ENCODE measurements at regions not wholly inside any gene's neighbourhood (a gene's known extent, or its start where the extent isn't known, plus 50 kb on each side); places are given as distances from the start of the nearest gene placed in this dataset.

- Histone ChIP-seq H3K27me3 (ENCODE audit: insufficient read depth, low read length) (no peaks in the 10 kb centered on the region), H3K9ac (ENCODE audit: low read depth, low read length) (no peak overlapping the region), H3K4me1 (ENCODE audit: insufficient read depth, low read length) (no peaks in the 10 kb centered on the region), H3K4me3 (ENCODE audit: low read length) (no peak overlapping the region), H3K9me3 (ENCODE audit: insufficient read depth, low read depth, low read length) (no peaks in the 10 kb centered on the region), H3K27ac (ENCODE audit: low read length) (no peak overlapping the region), H3K36me3 (ENCODE audit: insufficient read depth, low read depth, low read length) (no peaks in the 10 kb centered on the region)
Measured at GRCh38 chr4:96103086-96103485, 263.2 kb downstream of the PDHA2 start.

GRCh38 chr4:96108146-96108545 lies 268.3 kb downstream of the PDHA2 start:
- H3K9ac ChIP-seq (ENCODE audit: low read depth, low read length), result no peak overlapping the region

GRCh38 chr4:96112631-96113030 lies 272.7 kb downstream of the PDHA2 start:
- no peaks in the 10 kb centered on the region for H3K4me1 ChIP-seq (ENCODE audit: insufficient read depth, low read length)
- H3K27ac ChIP-seq (ENCODE audit: low read length), result no peak overlapping the region
- no peak overlapping the region for H3K9ac ChIP-seq (ENCODE audit: low read depth, low read length)
- no peaks in the 10 kb centered on the region for H3K36me3 ChIP-seq (ENCODE audit: insufficient read depth, low read depth, low read length)
- H3K27me3 ChIP-seq (ENCODE audit: insufficient read depth, low read length), result no peaks in the 10 kb centered on the region
- H3K4me3 ChIP-seq (ENCODE audit: low read length), result no peak overlapping the region
- no peaks in the 10 kb centered on the region for H3K9me3 ChIP-seq (ENCODE audit: insufficient read depth, low read depth, low read length)

More at GRCh38 chr4:96108146-96108545, 268.3 kb downstream of the PDHA2 start:
- Histone ChIP-seq H3K9me3 (ENCODE audit: insufficient read depth, low read depth, low read length) (no peaks in the 10 kb centered on the region), H3K4me3 (ENCODE audit: low read length) (no peak overlapping the region), H3K27me3 (ENCODE audit: insufficient read depth, low read length) (no peaks in the 10 kb centered on the region), H3K4me1 (ENCODE audit: insufficient read depth, low read length) (no peaks in the 10 kb centered on the region), H3K27ac (ENCODE audit: low read length) (no peak overlapping the region), H3K36me3 (ENCODE audit: insufficient read depth, low read depth, low read length) (no peaks in the 10 kb centered on the region)

- Histone ChIP-seq H3K36me3 (ENCODE audit: insufficient read depth, low read depth, low read length) (no peaks in the 10 kb centered on the region), H3K27me3 (ENCODE audit: insufficient read depth, low read length) (no peaks in the 10 kb centered on the region), H3K4me1 (ENCODE audit: insufficient read depth, low read length) (no peaks in the 10 kb centered on the region), H3K9me3 (ENCODE audit: insufficient read depth, low read depth, low read length) (no peaks in the 10 kb centered on the region), H3K4me3 (ENCODE audit: low read length) (no peak overlapping the region), H3K27ac (ENCODE audit: low read length) (no peak overlapping the region), H3K9ac (ENCODE audit: low read depth, low read length) (no peak overlapping the region)
Measured at GRCh38 chr4:96120206-96120605, 280.3 kb downstream of the PDHA2 start.

- no peaks in the 10 kb centered on the region for H3K27me3 ChIP-seq (ENCODE audit: insufficient read depth, low read length)
- H3K36me3 ChIP-seq (ENCODE audit: insufficient read depth, low read depth, low read length), result no peaks in the 10 kb centered on the region
- no peak overlapping the region for H3K4me3 ChIP-seq (ENCODE audit: low read length)
- no peak overlapping the region for H3K27ac ChIP-seq (ENCODE audit: low read length)
- H3K9ac ChIP-seq (ENCODE audit: low read depth, low read length), result no peak overlapping the region
- H3K4me1 ChIP-seq (ENCODE audit: insufficient read depth, low read length), result no peaks in the 10 kb centered on the region
- no peaks in the 10 kb centered on the region for H3K9me3 ChIP-seq (ENCODE audit: insufficient read depth, low read depth, low read length)
Measured at GRCh38 chr4:96126227-96126626, 286.3 kb downstream of the PDHA2 start.

GRCh38 chr4:96131186-96131585 lies 291.3 kb downstream of the PDHA2 start:
- no peaks in the 10 kb centered on the region for H3K9me3 ChIP-seq (ENCODE audit: insufficient read depth, low read depth, low read length)
- no peak overlapping the region for H3K27ac ChIP-seq (ENCODE audit: low read length)
- no peak overlapping the region for H3K9ac ChIP-seq (ENCODE audit: low read depth, low read length)
- H3K4me1 ChIP-seq (ENCODE audit: insufficient read depth, low read length), result no peaks in the 10 kb centered on the region
- H3K4me3 ChIP-seq (ENCODE audit: low read length), result no peak overlapping the region
- H3K27me3 ChIP-seq (ENCODE audit: insufficient read depth, low read length), result no peaks in the 10 kb centered on the region
- no peaks in the 10 kb centered on the region for H3K36me3 ChIP-seq (ENCODE audit: insufficient read depth, low read depth, low read length)

- Histone ChIP-seq H3K27me3 (ENCODE audit: insufficient read depth, low read length) (no peaks in the 10 kb centered on the region), H3K27ac (ENCODE audit: low read length) (no peak overlapping the region), H3K4me1 (ENCODE audit: insufficient read depth, low read length) (no peaks in the 10 kb centered on the region), H3K9me3 (ENCODE audit: insufficient read depth, low read depth, low read length) (no peaks in the 10 kb centered on the region), H3K9ac (ENCODE audit: low read depth, low read length) (no peak overlapping the region), H3K36me3 (ENCODE audit: insufficient read depth, low read depth, low read length) (no peaks in the 10 kb centered on the region), H3K4me3 (ENCODE audit: low read length) (no peak overlapping the region)
Measured at GRCh38 chr4:96134806-96135205, 294.9 kb downstream of the PDHA2 start.

GRCh38 chr4:96136056-96136455 lies 296.2 kb downstream of the PDHA2 start:
- H3K4me3 ChIP-seq (ENCODE audit: low read length), result no peak overlapping the region
- no peak overlapping the region for H3K9ac ChIP-seq (ENCODE audit: low read depth, low read length)
- no peaks in the 10 kb centered on the region for H3K4me1 ChIP-seq (ENCODE audit: insufficient read depth, low read length)
- H3K36me3 ChIP-seq (ENCODE audit: insufficient read depth, low read depth, low read length), result no peaks in the 10 kb centered on the region
- no peaks in the 10 kb centered on the region for H3K27me3 ChIP-seq (ENCODE audit: insufficient read depth, low read length)
- no peak overlapping the region for H3K27ac ChIP-seq (ENCODE audit: low read length)
- H3K9me3 ChIP-seq (ENCODE audit: insufficient read depth, low read depth, low read length), result no peaks in the 10 kb centered on the region

- no peak overlapping the region for H3K27ac ChIP-seq (ENCODE audit: low read length)
- no peaks in the 10 kb centered on the region for H3K27me3 ChIP-seq (ENCODE audit: insufficient read depth, low read length)
- H3K9ac ChIP-seq (ENCODE audit: low read depth, low read length), result no peak overlapping the region
- H3K9me3 ChIP-seq (ENCODE audit: insufficient read depth, low read depth, low read length), result no peaks in the 10 kb centered on the region
- H3K4me3 ChIP-seq (ENCODE audit: low read length), result no peak overlapping the region
- H3K4me1 ChIP-seq (ENCODE audit: insufficient read depth, low read length), result no peaks in the 10 kb centered on the region
- no peaks in the 10 kb centered on the region for H3K36me3 ChIP-seq (ENCODE audit: insufficient read depth, low read depth, low read length)
Measured at GRCh38 chr4:96139251-96139929, 299.5 kb downstream of the PDHA2 start.

GRCh38 chr4:96145601-96146000 lies 305.7 kb downstream of the PDHA2 start:
- Histone ChIP-seq H3K36me3 (ENCODE audit: insufficient read depth, low read depth, low read length) (no peaks in the 10 kb centered on the region), H3K4me1 (ENCODE audit: insufficient read depth, low read length) (no peaks in the 10 kb centered on the region), H3K9me3 (ENCODE audit: insufficient read depth, low read depth, low read length) (no peaks in the 10 kb centered on the region), H3K27me3 (ENCODE audit: insufficient read depth, low read length) (no peaks in the 10 kb centered on the region), H3K4me3 (ENCODE audit: low read length) (no peak overlapping the region), H3K27ac (ENCODE audit: low read length) (no peak overlapping the region), H3K9ac (ENCODE audit: low read depth, low read length) (no peak overlapping the region)

- Histone ChIP-seq H3K27ac (ENCODE audit: low read length) (no peak overlapping the region), H3K9me3 (ENCODE audit: insufficient read depth, low read depth, low read length) (no peaks in the 10 kb centered on the region), H3K4me3 (ENCODE audit: low read length) (no peak overlapping the region), H3K4me1 (ENCODE audit: insufficient read depth, low read length) (no peaks in the 10 kb centered on the region), H3K36me3 (ENCODE audit: insufficient read depth, low read depth, low read length) (no peaks in the 10 kb centered on the region), H3K9ac (ENCODE audit: low read depth, low read length) (no peak overlapping the region), H3K27me3 (ENCODE audit: insufficient read depth, low read length) (no peaks in the 10 kb centered on the region)
Measured at GRCh38 chr4:96146686-96147085, 306.8 kb downstream of the PDHA2 start.

GRCh38 chr4:96149894-96150293 lies 310.0 kb downstream of the PDHA2 start:
- Histone ChIP-seq H3K36me3 (ENCODE audit: insufficient read depth, low read depth, low read length) (no peaks in the 10 kb centered on the region), H3K9ac (ENCODE audit: low read depth, low read length) (no peak overlapping the region), H3K4me3 (ENCODE audit: low read length) (no peak overlapping the region), H3K4me1 (ENCODE audit: insufficient read depth, low read length) (no peaks in the 10 kb centered on the region), H3K27ac (ENCODE audit: low read length) (no peak overlapping the region), H3K9me3 (ENCODE audit: insufficient read depth, low read depth, low read length) (no peaks in the 10 kb centered on the region), H3K27me3 (ENCODE audit: insufficient read depth, low read length) (no peaks in the 10 kb centered on the region)
